GM23338 (cell line): ENCODE measurements at regions not wholly inside any gene's neighbourhood (a gene's known extent, or its start where the extent isn't known, plus 50 kb on each side); places are given as distances from the start of the nearest gene placed in this dataset.

Experiments used
- ATAC-seq: fragments of 200-7000 bp; cut with Tn5 transposase; 3 replicates; pipeline ENCODE4 v1.9.1; 2020
- DNase-seq: peaks from one replicate; pipeline ENCODE4 v3.0.0-alpha.2; 2015; ENCODE audit warnings: low spot score
- H2AFZ ChIP-seq: fragments of 200-600 bp; sonication (generic); 2 replicates; pipeline ENCODE4 v1.8.0; 2016; ENCODE audit warnings: antibody characterized with exemption, mild to moderate bottlenecking, moderate library complexity
- H3F3A ChIP-seq: fragments of 200-600 bp; sonication (generic); replicated peaks from 2 replicates; pipeline ENCODE4 v1.8.0; 2017; ENCODE audit warnings: antibody characterized with exemption, mixed run types, low read depth
- H3K27ac ChIP-seq: fragments of 200-600 bp; sonication (generic); 2 replicates; pipeline ENCODE4 v1.6.1; 2016; ENCODE audit warnings: low read depth
- H3K27me3 ChIP-seq: fragments of 200-600 bp; sonication (generic); 2 replicates; pipeline ENCODE4 v1.8.0; 2016; ENCODE audit warnings: mild to moderate bottlenecking, mixed run types, moderate library complexity; ENCODE audit not compliant: insufficient read depth
- H3K36me3 ChIP-seq: fragments of 200-600 bp; sonication (generic); 2 replicates; pipeline ENCODE4 v1.8.0; 2016; ENCODE audit warnings: mild to moderate bottlenecking; ENCODE audit not compliant: insufficient read depth
- H3K4me1 ChIP-seq: fragments of 200-600 bp; sonication (generic); 2 replicates; pipeline ENCODE4 v1.8.0; 2016; ENCODE audit warnings: mild to moderate bottlenecking, moderate library complexity; ENCODE audit not compliant: insufficient read depth
- H3K4me2 ChIP-seq: fragments of 200-600 bp; sonication (generic); 2 replicates; pipeline ENCODE4 v1.7.1; 2017; ENCODE audit warnings: mixed run types
- H3K4me3 ChIP-seq: fragments of 200-600 bp; sonication (generic); 2 replicates; pipeline ENCODE4 v1.6.1; 2016; ENCODE audit warnings: mixed run types
- H3K79me2 ChIP-seq: fragments of 200-600 bp; sonication (generic); replicated peaks from 2 replicates; pipeline ENCODE4 v1.8.0; 2017; ENCODE audit warnings: mild to moderate bottlenecking; ENCODE audit not compliant: insufficient read depth
- H3K9me2 ChIP-seq: fragments of 200-600 bp; sonication (generic); 2 replicates; pipeline ENCODE4 v1.8.0; 2017; ENCODE audit not compliant: insufficient read depth
- H4K20me1 ChIP-seq: fragments of 200-600 bp; sonication (generic); replicated peaks from 2 replicates; pipeline ENCODE4 v1.8.0; 2017; ENCODE audit warnings: mild to moderate bottlenecking; ENCODE audit not compliant: insufficient read depth
- H3K27ac Mint-ChIP-seq: 2 replicates; pipeline ENCODE4 v1.8.0; 2020; ENCODE audit warnings: inconsistent platforms, mild to moderate bottlenecking, moderate library complexity, mixed read lengths
- H3K27me3 Mint-ChIP-seq: 3 replicates; pipeline ENCODE4 v1.8.0; 2022; ENCODE audit warnings: low read depth, mild to moderate bottlenecking, moderate library complexity, mixed read lengths, inconsistent platforms; ENCODE audit not compliant: insufficient read depth, poor library complexity
- H3K36me3 Mint-ChIP-seq: 3 replicates; pipeline ENCODE4 v1.8.0; 2021; ENCODE audit warnings: low read depth, mild to moderate bottlenecking, inconsistent platforms, moderate library complexity, mixed read lengths
- H3K4me1 Mint-ChIP-seq: 3 replicates; pipeline ENCODE4 v1.8.0; 2020; ENCODE audit warnings: mild to moderate bottlenecking, inconsistent platforms, mixed read lengths
- H3K4me3 Mint-ChIP-seq: 3 replicates; pipeline ENCODE4 v1.8.0; 2021; ENCODE audit warnings: moderate library complexity, mild to moderate bottlenecking, inconsistent platforms, mixed read lengths
- H3K9me3 Mint-ChIP-seq: 3 replicates; pipeline ENCODE4 v1.8.0; 2020; ENCODE audit warnings: moderate library complexity, mild to moderate bottlenecking, inconsistent platforms, mixed read lengths
- CREB1 ChIP-seq: fragments of 250-450 bp; sonication (Bioruptor Pico); IDR thresholded peaks from 2 replicates; pipeline ENCODE4 v1.5.0; 2020; ENCODE audit warnings: low read depth, mild to moderate bottlenecking, moderate library complexity
- ETS1 ChIP-seq: IDR thresholded peaks from 2 replicates; pipeline ENCODE4 v1.6.1; 2016; ENCODE audit warnings: antibody characterized with exemption
- EZH2 ChIP-seq: fragments of 200-600 bp; sonication (generic); IDR thresholded peaks from one replicate; pipeline ENCODE4 v1.8.0; 2017; ENCODE audit warnings: antibody characterized with exemption, mild to moderate bottlenecking, low read depth; ENCODE audit not compliant: unreplicated experiment
- EZH2phosphoT487 ChIP-seq: fragments of 200-600 bp; sonication (generic); IDR thresholded peaks from one replicate; pipeline ENCODE4 v1.8.1; 2018; ENCODE audit warnings: antibody characterized with exemption; ENCODE audit not compliant: unreplicated experiment
- NANOG ChIP-seq: IDR thresholded peaks from 2 replicates; pipeline ENCODE4 v1.6.1; 2016; ENCODE audit warnings: antibody characterized with exemption, borderline replicate concordance
- POLR2AphosphoS5 ChIP-seq: IDR thresholded peaks from 2 replicates; pipeline ENCODE4 v1.6.1; 2016; ENCODE audit warnings: antibody characterized with exemption, low read depth
- STAT1 ChIP-seq: IDR thresholded peaks from one replicate; pipeline ENCODE4 v1.6.1; 2016; ENCODE audit warnings: antibody characterized with exemption; ENCODE audit not compliant: unreplicated experiment
- ZNF114 ChIP-seq: fragments of 250-450 bp; sonication (Bioruptor Pico); IDR thresholded peaks from 2 replicates; pipeline ENCODE4 v1.5.0; 2020; ENCODE audit warnings: mild to moderate bottlenecking, moderate library complexity
- ZNF331 ChIP-seq: fragments of 250-450 bp; sonication (Bioruptor Pico); IDR thresholded peaks from 2 replicates; pipeline ENCODE4 v1.5.0; 2020; ENCODE audit warnings: low read depth, mild to moderate bottlenecking, moderate library complexity
- ZNF462 ChIP-seq: fragments of 250-450 bp; sonication (Bioruptor Pico); IDR thresholded peaks from 2 replicates; pipeline ENCODE4 v1.5.0; 2020; ENCODE audit warnings: mild to moderate bottlenecking, moderate library complexity

DNA sequence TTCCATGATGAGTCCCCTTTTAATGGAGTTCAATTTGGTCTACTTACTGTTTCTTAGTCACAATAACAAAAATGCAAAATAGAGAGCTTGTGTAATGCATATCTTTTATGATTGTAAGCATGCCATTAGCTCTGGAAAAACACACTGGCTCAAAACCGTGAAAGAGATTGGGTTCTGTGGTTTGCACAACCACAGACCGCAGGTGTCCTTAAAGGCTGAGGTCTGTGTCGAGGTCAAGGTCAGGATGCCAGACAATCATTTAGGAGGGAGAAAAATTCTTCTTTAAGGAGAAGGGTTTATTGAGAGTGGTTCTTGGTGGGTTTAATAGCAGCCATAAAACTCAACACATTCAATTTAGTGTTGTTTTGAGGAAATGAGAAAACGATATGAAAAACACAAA is 487.2 kb downstream of the GALR1 start (continued):
- TF ChIP-seq ZNF462, result no peak

- no peaks in the 10 kb centered on the region for H3K4me1 ChIP-seq
- H3K4me3 ChIP-seq, result no peak overlapping the region
- H2AFZ ChIP-seq, result no peak overlapping the region
- H3K36me3 ChIP-seq, result no peaks in the 10 kb centered on the region
- no peak for DNase-seq
- no peak overlapping the region for H3K4me2 ChIP-seq
- ATAC-seq, result no peak
- no peaks in the 10 kb centered on the region for H4K20me1 ChIP-seq
- no peaks in the 10 kb centered on the region for H3K9me2 ChIP-seq
- peaks cover 10% of the 10 kb centered on the region for H3K4me1 Mint-ChIP-seq
- no peaks in the 10 kb centered on the region for H3K27me3 ChIP-seq
- no peaks in the 10 kb centered on the region for H3K27me3 Mint-ChIP-seq
- no peaks in the 10 kb centered on the region for H3K36me3 Mint-ChIP-seq
- no peak overlapping the region for H3K27ac Mint-ChIP-seq
- H3K79me2 ChIP-seq, result no peaks in the 10 kb centered on the region
- H3F3A ChIP-seq, result no peaks in the 10 kb centered on the region
- no peak overlapping the region for H3K27ac ChIP-seq
- H3K9me3 Mint-ChIP-seq, result peaks cover 37% of the 10 kb centered on the region
- no peak overlapping the region for H3K4me3 Mint-ChIP-seq
- TF ChIP-seq EZH2phosphoT487 (no peak), ZNF331 (CRISPR knock-in tag) (no peak), POLR2AphosphoS5 (no peak), ZNF462 (no peak), ZNF114 (no peak), CREB1 (CRISPR knock-in tag) (no peak), NANOG (no peak), STAT1 (no peak), EZH2 (no peak), ETS1 (no peak)
These were observed 487.8 kb downstream of the GALR1 start for GRCh38 chr18:77737405-77737804.
